22Rv1 (cell line): ENCODE measurements at regions not wholly inside any gene's neighbourhood (a gene's known extent, or its start where the extent isn't known, plus 50 kb on each side); places are given as distances from the start of the nearest gene placed in this dataset.

Experiments
- CTCF ChIP-seq: fragments of 450-650 bp; IDR thresholded peaks from 2 replicates; pipeline ENCODE4 v1.5.1; 2017; ENCODE audit warnings: mild to moderate bottlenecking
- ZFX ChIP-seq: fragments of 450-650 bp; IDR thresholded peaks from 2 replicates; pipeline ENCODE4 v1.6.1; 2017; ENCODE audit warnings: antibody characterized with exemption, borderline replicate concordance

GRCh38 chr12:88985011-88985410 lies 367.3 kb downstream of the DUSP6 start:
- TF ChIP-seq CTCF (no peak), ZFX (no peak)
